ENCODE measurements at regions not wholly inside any gene's neighbourhood (a gene's known extent, or its start where the extent isn't known, plus 50 kb on each side); places are given as distances from the start of the nearest gene placed in this dataset.

DNA sequence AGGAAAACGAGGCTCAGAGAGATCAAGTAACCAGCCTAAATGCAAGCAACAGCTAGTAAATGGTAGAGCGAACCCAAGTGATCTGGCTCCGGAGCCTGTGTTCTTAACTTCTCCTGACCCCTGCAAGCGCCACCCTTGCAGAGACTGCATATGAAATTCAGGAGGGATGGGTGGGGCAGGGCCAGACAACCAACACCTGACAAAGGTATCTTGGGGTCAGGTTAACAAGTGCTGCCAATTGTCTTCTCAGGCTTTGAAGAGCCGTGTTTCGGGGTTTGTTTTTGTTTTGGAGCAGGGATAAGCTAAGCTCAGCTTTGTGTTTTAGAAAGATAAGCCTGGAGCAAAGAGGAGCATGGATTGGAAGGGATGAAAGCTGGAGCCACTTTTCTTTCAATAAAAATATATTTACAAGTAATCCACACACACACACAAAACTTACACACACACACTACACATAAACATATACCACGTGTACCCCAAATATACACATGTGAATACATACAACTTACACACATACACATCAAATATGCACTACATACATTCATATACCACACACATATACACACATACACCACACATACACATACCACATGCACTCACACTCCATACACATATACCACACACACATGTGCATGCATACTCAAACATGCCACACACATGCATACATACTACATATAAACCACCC lies 722.0 kb downstream of the DIAPH3 start:
- peaks cover 5% of the 10 kb centered on the region for H3K9me3 Mint-ChIP-seq (ENCODE audit: low read depth)
- peaks cover 6% of the 10 kb centered on the region for H3K4me1 Mint-ChIP-seq (ENCODE audit: low read depth)
- H3K27me3 Mint-ChIP-seq (ENCODE audit: low read depth), result no peaks in the 10 kb centered on the region
- H3K4me3 Mint-ChIP-seq (ENCODE audit: unreplicated experiment), result no peak overlapping the region
- DNase-seq (ENCODE audit: low spot score), result no peak
- H3K36me3 Mint-ChIP-seq (ENCODE audit: low read depth), result no peaks in the 10 kb centered on the region
- H3K27ac Mint-ChIP-seq (ENCODE audit: unreplicated experiment), result no peak overlapping the region
- TF ChIP-seq, protein P1, sequence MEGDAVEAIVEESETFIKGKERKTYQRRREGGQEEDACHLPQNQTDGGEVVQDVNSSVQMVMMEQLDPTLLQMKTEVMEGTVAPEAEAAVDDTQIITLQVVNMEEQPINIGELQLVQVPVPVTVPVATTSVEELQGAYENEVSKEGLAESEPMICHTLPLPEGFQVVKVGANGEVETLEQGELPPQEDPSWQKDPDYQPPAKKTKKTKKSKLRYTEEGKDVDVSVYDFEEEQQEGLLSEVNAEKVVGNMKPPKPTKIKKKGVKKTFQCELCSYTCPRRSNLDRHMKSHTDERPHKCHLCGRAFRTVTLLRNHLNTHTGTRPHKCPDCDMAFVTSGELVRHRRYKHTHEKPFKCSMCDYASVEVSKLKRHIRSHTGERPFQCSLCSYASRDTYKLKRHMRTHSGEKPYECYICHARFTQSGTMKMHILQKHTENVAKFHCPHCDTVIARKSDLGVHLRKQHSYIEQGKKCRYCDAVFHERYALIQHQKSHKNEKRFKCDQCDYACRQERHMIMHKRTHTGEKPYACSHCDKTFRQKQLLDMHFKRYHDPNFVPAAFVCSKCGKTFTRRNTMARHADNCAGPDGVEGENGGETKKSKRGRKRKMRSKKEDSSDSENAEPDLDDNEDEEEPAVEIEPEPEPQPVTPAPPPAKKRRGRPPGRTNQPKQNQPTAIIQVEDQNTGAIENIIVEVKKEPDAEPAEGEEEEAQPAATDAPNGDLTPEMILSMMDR (IDR thresholded peaks at IDR 0.05), result no peak

DNA sequence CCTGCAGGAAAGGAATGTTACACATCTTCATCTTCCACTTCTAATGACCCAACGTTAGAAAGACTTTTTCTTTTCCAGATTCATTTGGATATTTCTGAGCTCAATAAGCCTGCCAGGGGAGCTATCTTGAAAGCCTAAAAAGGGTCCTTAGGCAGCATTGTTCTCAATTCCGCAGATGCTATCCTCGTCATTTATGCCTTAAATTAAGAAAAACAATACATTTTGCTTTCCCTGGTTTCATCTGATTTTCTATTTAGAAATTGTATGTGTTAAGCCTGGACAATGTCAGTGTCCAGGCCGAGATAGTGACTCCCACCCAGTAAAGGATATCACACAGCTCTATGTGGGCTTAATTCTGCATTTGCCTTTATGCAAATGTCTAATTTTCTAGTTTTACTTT lies 721.3 kb downstream of the DIAPH3 start:
- Mint-ChIP-seq H3K27me3 (ENCODE audit: low read depth) (no peaks in the 10 kb centered on the region), H3K4me3 (ENCODE audit: unreplicated experiment) (no peak overlapping the region), H3K36me3 (ENCODE audit: low read depth) (no peaks in the 10 kb centered on the region), H3K9me3 (ENCODE audit: low read depth) (peaks cover 5% of the 10 kb centered on the region), H3K27ac (ENCODE audit: unreplicated experiment) (no peak overlapping the region), H3K4me1 (ENCODE audit: low read depth) (peaks cover 6% of the 10 kb centered on the region)
- no peak for DNase-seq (ENCODE audit: low spot score)
- TF ChIP-seq, protein P1 (IDR thresholded peaks at IDR 0.05), result no peak

DNA sequence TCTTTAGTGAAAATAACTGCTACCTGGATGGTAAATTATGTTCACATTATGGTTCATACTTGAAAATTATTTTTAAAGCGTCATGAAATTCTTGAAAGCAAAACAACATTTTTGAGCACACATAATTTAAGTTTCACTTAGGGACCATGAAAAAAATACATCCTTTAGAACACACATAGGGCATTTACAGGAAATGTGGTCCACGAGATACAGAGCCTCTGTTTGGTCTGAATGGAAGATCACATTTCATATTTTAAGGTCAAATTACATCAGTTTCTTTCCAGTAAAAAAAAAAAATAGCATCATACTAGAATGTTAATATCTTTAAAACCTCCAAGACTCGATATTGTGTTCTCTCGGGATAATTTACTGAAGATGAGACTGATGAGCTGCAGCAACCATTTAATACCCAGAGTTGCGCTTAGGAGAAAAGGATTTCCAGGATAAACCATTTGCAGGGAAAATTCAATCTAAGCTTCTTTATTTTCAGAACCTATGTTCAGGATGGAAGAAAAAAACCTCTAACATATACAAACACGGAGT lies 720.7 kb downstream of the DIAPH3 start:
- H3K36me3 Mint-ChIP-seq (ENCODE audit: low read depth), result no peaks in the 10 kb centered on the region
- DNase-seq (ENCODE audit: low spot score), result no peak
- H3K4me3 Mint-ChIP-seq (ENCODE audit: unreplicated experiment), result no peak overlapping the region
- peaks cover 8% of the 10 kb centered on the region for H3K4me1 Mint-ChIP-seq (ENCODE audit: low read depth)
- no peaks in the 10 kb centered on the region for H3K27me3 Mint-ChIP-seq (ENCODE audit: low read depth)
- H3K9me3 Mint-ChIP-seq (ENCODE audit: low read depth), result peaks cover 2% of the 10 kb centered on the region
- H3K27ac Mint-ChIP-seq (ENCODE audit: unreplicated experiment), result no peak overlapping the region
- TF ChIP-seq, protein P1 (IDR thresholded peaks at IDR 0.05), result no peak

DNA sequence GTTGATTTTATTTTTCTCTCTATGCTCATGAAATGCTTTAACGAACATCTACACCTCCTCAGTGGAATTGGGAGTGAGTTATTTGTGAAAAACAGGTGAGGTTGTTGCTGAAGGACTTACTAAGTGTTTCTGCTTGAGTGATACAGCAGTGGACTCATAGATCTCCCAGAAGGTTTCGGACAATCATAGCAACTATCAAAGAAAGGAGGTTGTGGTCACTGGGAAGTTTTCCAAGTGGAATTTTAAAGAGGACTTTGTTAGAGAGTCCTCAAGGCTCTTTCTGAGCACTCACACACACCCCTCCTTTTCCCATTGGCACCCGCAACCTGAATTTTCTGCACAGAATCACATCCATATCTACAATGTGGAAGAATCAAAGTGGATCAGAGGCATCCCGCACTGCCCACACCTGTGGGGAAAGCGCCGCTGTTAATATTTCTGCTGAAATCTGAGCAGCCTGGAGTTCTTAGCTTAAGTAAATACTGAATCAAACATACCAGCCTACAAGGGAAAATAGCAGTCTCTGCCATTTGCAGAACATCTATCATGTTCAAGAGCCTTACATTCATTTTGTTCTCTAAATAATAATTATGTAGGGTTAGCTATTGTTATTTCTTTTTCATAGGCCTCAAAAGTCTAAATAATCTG lies 719.4 kb downstream of the DIAPH3 start:
- Mint-ChIP-seq H3K27ac (ENCODE audit: unreplicated experiment) (no peak overlapping the region), H3K4me1 (ENCODE audit: low read depth) (peaks cover 12% of the 10 kb centered on the region), H3K9me3 (ENCODE audit: low read depth) (no peaks in the 10 kb centered on the region), H3K27me3 (ENCODE audit: low read depth) (no peaks in the 10 kb centered on the region), H3K36me3 (ENCODE audit: low read depth) (no peaks in the 10 kb centered on the region), H3K4me3 (ENCODE audit: unreplicated experiment) (no peak overlapping the region)
- no peak for DNase-seq (ENCODE audit: low spot score)
- TF ChIP-seq, protein P1 (IDR thresholded peaks at IDR 0.05), result no peak

DNA sequence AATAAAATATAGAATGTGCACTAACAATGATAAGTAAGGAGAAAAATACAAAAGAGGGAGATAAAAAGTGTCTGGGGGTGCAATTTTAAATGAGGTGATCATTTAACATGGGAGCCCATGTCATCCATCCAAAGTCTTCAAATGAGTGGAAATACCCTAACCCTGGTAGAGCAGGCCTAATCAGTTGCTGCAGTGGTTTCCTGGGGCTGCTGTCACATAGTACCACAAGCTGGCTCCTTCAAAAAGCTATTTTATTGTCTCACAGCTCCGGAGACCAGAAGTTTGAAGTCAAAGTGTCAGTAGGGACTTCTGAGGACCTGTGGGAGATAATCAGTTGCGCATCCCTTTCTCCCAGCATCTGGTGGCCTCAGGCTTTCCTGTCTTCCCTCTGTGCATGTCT lies 717.9 kb downstream of the DIAPH3 start:
- Mint-ChIP-seq H3K4me3 (ENCODE audit: unreplicated experiment) (no peak overlapping the region), H3K27me3 (ENCODE audit: low read depth) (no peaks in the 10 kb centered on the region), H3K27ac (ENCODE audit: unreplicated experiment) (no peak overlapping the region), H3K9me3 (ENCODE audit: low read depth) (no peaks in the 10 kb centered on the region), H3K36me3 (ENCODE audit: low read depth) (no peaks in the 10 kb centered on the region), H3K4me1 (ENCODE audit: low read depth) (peaks cover 12% of the 10 kb centered on the region)
- TF ChIP-seq, protein P1 (IDR thresholded peaks at IDR 0.05), result no peak
- no peak for DNase-seq (ENCODE audit: low spot score)
